Neural crest cell (in vitro differentiated cells): ENCODE measurements at regions not wholly inside any gene's neighbourhood (a gene's known extent, or its start where the extent isn't known, plus 50 kb on each side); places are given as distances from the start of the nearest gene placed in this dataset.

Experiments used
- DNase-seq: peaks from one replicate; pipeline ENCODE4 v3.0.0; 2021; ENCODE audit warnings: low read depth, mixed read lengths, low spot score
- H3K27ac Mint-ChIP-seq: one replicate; pipeline ENCODE4 v1.8.0; 2021; ENCODE audit warnings: mild to moderate bottlenecking, mixed read lengths; ENCODE audit not compliant: unreplicated experiment
- H3K27me3 Mint-ChIP-seq: 2 replicates; pipeline ENCODE4 v1.8.0; 2021; ENCODE audit warnings: low read depth, mild to moderate bottlenecking, mixed read lengths
- H3K36me3 Mint-ChIP-seq: 2 replicates; pipeline ENCODE4 v1.8.0; 2021; ENCODE audit warnings: low read depth, mild to moderate bottlenecking, mixed read lengths
- H3K4me1 Mint-ChIP-seq: 2 replicates; pipeline ENCODE4 v1.8.0; 2021; ENCODE audit warnings: mixed read lengths
- H3K4me3 Mint-ChIP-seq: one replicate; pipeline ENCODE4 v1.8.0; 2021; ENCODE audit warnings: mild to moderate bottlenecking, mixed read lengths
- H3K9me3 Mint-ChIP-seq: 2 replicates; pipeline ENCODE4 v1.8.0; 2021; ENCODE audit warnings: mixed read lengths
- TF ChIP-seq, protein P1 (sequence below): fragments of 200-600 bp; sonication (generic); conservative IDR thresholded peaks from 2 replicates; pipeline ENCODE4 v1.5.0; 2021; ENCODE audit warnings: antibody characterized with exemption, mild to moderate bottlenecking

DNA sequence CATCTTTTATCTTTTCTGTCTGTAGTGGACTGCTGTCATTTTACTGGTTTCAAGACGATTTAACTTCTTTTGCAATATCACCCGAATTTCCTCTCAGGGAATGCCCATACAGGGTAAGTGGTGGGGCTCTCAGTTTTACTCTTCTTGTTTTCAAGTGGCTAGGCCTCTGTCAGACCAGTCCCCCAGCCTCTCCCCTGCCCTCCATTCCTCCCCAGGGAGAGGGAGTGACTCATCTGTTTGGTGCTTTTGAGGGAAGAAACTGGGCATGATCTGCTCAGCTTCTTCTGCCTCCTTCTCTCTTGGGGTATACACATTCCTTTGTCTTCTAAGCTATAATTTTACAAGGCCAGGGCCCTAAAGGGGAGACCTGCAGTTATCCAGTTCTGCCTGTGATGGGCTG lies 332.0 kb downstream of the CBLN1 start:
- Mint-ChIP-seq H3K27me3 (peaks cover 12% of the 10 kb centered on the region), H3K4me1 (no peaks in the 10 kb centered on the region), H3K4me3 (no peak overlapping the region), H3K27ac (no peak overlapping the region), H3K36me3 (no peaks in the 10 kb centered on the region), H3K9me3 (no peaks in the 10 kb centered on the region)
- TF ChIP-seq, protein P1, sequence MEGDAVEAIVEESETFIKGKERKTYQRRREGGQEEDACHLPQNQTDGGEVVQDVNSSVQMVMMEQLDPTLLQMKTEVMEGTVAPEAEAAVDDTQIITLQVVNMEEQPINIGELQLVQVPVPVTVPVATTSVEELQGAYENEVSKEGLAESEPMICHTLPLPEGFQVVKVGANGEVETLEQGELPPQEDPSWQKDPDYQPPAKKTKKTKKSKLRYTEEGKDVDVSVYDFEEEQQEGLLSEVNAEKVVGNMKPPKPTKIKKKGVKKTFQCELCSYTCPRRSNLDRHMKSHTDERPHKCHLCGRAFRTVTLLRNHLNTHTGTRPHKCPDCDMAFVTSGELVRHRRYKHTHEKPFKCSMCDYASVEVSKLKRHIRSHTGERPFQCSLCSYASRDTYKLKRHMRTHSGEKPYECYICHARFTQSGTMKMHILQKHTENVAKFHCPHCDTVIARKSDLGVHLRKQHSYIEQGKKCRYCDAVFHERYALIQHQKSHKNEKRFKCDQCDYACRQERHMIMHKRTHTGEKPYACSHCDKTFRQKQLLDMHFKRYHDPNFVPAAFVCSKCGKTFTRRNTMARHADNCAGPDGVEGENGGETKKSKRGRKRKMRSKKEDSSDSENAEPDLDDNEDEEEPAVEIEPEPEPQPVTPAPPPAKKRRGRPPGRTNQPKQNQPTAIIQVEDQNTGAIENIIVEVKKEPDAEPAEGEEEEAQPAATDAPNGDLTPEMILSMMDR = no peak
- no peak for DNase-seq

DNA sequence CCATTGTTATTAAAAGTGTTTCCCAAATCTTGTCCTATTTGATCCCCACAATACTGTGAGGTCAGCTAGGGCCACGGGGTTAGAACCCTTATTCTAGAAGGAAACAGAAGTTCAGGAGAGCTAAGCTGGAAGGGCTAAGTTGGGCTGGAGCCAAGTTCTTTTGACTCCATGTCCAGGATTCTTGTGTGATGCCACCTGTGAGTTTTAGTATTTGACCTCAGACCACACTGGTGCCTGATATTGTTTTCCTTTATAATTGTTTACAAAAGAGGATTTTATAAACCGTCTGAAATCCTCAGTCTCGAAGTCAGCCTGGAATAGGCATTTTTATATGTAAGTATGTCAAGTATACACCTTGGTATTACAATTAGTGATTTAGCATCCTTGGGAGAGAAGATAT lies 332.7 kb downstream of the CBLN1 start:
- H3K27me3 Mint-ChIP-seq = peaks cover 17% of the 10 kb centered on the region
- H3K27ac Mint-ChIP-seq = no peak overlapping the region
- no peaks in the 10 kb centered on the region for H3K36me3 Mint-ChIP-seq
- no peak overlapping the region for H3K4me3 Mint-ChIP-seq
- no peaks in the 10 kb centered on the region for H3K4me1 Mint-ChIP-seq
- no peaks in the 10 kb centered on the region for H3K9me3 Mint-ChIP-seq
- TF ChIP-seq, protein P1 = no peak
- no peak for DNase-seq

DNA sequence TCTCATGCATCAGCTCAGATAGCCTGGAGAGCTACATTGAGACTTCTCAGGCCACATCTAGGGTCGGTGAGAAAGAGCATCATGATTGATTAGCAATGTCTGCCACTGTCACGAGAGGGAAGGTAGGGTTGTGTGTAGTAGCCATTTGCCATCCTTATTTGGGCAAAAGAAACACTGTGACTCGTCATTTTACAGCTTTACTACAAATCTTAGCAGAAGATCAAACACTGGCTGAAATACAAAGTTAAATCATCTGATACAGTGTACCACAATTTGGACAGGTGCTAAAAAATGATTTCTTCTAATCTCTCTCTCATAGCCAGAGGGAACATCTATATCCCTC lies 334.3 kb downstream of the CBLN1 start:
- H3K27ac Mint-ChIP-seq = no peak overlapping the region
- TF ChIP-seq, protein P1 = no peak
- no peaks in the 10 kb centered on the region for H3K36me3 Mint-ChIP-seq
- H3K4me3 Mint-ChIP-seq = no peak overlapping the region
- DNase-seq = no peak
- no peaks in the 10 kb centered on the region for H3K9me3 Mint-ChIP-seq
- no peaks in the 10 kb centered on the region for H3K4me1 Mint-ChIP-seq
- peaks cover 17% of the 10 kb centered on the region for H3K27me3 Mint-ChIP-seq

DNA sequence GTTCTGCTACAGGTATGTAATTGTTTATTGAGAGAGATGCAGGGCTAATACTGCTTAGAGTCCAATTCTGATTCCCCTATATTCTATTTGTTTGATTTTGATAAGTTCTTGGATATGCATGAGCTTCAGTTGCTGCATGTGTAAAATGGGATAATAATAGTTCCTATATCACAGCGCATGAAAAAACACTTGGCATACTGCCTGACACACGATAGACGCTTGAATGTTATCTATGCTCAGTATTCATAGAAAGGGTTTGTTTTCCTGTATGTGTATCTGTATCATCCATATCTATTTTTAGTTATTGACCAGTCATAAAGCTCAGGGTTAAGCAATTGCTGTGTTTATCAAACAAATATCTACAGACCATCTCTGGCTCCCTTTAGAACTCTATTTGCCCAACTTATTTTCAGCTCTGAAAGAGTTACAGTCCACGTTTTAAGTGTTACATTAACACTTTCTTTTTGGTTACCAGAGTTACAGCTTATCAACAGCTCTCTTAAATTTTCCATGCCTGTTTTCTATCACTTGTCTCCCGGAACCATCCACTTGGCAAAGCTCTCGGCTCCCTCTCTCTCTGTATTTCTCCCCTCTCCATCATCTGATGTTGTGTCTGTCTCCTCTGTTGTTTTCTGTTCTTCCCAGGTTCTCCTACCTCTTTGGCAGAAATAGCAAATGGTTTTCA lies 334.8 kb downstream of the CBLN1 start:
- H3K4me1 Mint-ChIP-seq = no peaks in the 10 kb centered on the region

DNA sequence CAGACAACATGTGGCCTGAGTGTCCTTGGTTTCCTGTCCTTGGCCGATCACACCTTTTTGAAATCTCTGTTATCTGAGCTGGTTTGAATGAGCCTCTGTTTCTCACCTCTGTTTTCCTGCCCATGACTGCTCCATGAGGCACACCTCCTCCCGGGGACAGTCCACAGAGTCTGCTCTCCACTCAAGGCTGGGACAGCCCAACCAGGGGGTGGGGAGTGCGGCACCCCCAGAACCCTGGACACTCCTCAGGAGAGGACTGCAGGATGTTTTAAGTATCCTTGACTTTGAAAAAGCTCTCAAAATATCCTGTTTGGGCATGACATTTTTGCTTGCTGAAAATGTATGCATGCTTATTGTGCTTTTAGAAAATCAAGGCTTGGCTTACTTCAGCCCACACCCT lies 333.0 kb upstream of the N4BP1 start:
- no peaks in the 10 kb centered on the region for H3K9me3 Mint-ChIP-seq
- TF ChIP-seq, protein P1 = no peak
- DNase-seq = no peak
- H3K27ac Mint-ChIP-seq = no peak overlapping the region
- H3K27me3 Mint-ChIP-seq = peaks cover 26% of the 10 kb centered on the region
- H3K4me1 Mint-ChIP-seq = no peaks in the 10 kb centered on the region
- H3K36me3 Mint-ChIP-seq = no peaks in the 10 kb centered on the region
- H3K4me3 Mint-ChIP-seq = no peak overlapping the region

More for the DNA sequence above, 334.8 kb downstream of the CBLN1 start:
- no peak overlapping the region for H3K27ac Mint-ChIP-seq
- no peaks in the 10 kb centered on the region for H3K9me3 Mint-ChIP-seq
- no peak for DNase-seq
- TF ChIP-seq, protein P1 = no peak
- no peaks in the 10 kb centered on the region for H3K36me3 Mint-ChIP-seq
- peaks cover 17% of the 10 kb centered on the region for H3K27me3 Mint-ChIP-seq
- no peak overlapping the region for H3K4me3 Mint-ChIP-seq
